OCI-M1 (cell line): ENCODE measurements at regions not wholly inside any gene's neighbourhood (a gene's known extent, or its start where the extent isn't known, plus 50 kb on each side); places are given as distances from the start of the nearest gene placed in this dataset.

Experiments used
- DNase-seq: peaks from one replicate; lab custom pipeline; 2025; lab: John Stamatoyannopoulos, UW

DNA sequence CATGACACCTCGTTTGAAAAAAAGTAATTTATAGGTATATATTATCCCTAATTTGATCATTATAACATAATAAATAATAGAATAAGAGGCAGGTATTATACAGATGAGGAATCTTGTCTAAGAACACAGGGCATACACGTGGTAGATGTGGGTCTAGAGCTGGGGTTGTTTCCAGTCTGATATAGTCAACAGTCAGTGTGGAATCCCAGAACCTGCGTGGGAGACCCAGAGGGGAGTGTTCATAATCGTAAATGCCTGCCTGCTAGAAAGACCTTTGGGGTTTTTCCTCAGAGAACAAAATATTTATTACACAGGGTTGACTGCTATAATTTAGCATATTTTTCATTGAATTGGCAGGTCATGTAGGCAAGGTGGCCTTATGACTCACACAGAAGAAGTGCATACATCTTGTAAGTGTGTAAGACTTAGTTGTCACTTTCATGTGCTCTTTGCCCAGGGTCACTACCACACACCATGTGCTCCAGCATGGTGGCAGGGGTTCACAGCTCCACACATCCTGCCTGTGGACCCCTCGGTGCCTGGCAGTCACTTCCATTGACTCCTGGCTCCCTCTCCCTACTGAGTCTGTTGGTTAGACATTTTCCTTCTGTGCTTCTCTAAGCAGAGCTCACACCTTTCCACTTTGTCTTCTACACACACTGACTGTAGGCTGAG is 94.9 kb upstream of the IKZF1 start:
- DNase-seq = no peak

DNA sequence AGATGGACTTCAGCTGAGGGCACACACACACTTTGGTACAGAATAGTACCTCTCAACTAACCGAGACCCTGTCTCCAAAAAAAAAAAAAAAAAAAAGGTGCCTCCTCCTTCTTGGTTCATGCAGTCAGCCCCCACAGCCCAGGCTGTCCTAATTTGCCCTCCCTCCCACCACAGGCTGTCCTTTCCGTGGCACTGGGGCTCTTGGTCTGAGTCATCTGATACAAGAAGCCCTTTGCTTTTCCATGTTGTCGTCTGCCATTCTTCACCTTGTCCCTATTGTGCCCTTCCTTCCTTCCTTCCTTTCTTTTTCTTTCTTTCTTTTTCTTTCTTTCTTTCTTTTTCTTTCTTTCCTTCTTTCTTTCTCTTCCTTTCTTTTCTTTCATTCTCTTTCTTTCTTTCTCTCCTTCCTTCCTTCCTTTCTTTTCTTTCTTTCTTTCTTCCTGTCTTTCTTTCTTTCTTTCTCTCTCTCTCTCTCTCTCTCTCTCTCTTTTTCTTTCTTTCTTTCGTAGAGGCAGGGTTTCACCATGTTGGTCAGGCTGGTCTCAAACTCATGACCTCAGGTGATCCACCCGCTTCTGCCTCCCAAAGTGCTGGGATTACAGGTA is 96.0 kb upstream of the IKZF1 start:
- DNase-seq = no peak

DNA sequence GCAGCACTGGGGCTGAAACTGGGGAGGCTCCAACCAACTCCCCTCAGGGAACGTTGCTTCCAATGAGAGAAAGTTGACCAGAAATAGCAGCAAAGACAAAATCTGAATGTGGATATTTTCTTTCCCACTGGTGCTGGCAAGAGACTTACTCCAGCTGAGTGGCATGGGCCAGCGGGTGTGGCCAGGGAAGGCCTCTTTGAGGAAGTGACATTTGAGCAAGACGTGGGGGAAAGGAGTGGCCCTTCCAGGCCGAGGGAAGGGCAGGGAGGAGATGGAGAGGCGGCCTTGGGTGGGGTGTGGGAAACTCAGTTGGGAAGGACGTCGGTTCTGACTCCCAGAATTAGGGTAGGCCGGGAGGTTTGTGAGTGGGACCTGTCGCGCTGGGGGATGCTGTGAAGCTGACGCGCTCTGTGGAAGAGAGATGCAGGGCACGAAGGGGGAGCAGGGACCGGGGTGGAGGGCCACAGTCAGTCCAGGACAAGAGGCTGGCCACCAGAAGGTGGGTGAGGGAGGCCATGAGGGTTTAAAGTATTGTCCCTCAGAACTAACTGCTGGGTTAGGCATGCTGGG is 96.7 kb upstream of the IKZF1 start:
- DNase-seq = no peak

DNA sequence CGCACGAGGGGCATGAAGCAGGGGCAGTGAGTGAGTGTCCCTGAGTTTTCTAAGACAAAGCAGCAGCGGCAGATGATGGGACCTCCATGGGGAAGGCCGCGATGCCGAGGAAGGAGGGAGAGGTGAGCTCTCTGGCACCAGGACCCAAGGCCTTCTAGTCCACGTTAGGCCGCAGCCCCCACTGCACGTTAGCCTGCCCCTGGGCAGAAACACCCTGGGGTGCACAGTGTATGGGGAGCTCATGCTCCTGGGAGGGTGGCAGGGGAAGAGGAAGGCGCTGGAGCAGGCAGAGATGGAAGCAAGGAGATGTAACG is 97.3 kb upstream of the IKZF1 start:
- no peak for DNase-seq

DNA sequence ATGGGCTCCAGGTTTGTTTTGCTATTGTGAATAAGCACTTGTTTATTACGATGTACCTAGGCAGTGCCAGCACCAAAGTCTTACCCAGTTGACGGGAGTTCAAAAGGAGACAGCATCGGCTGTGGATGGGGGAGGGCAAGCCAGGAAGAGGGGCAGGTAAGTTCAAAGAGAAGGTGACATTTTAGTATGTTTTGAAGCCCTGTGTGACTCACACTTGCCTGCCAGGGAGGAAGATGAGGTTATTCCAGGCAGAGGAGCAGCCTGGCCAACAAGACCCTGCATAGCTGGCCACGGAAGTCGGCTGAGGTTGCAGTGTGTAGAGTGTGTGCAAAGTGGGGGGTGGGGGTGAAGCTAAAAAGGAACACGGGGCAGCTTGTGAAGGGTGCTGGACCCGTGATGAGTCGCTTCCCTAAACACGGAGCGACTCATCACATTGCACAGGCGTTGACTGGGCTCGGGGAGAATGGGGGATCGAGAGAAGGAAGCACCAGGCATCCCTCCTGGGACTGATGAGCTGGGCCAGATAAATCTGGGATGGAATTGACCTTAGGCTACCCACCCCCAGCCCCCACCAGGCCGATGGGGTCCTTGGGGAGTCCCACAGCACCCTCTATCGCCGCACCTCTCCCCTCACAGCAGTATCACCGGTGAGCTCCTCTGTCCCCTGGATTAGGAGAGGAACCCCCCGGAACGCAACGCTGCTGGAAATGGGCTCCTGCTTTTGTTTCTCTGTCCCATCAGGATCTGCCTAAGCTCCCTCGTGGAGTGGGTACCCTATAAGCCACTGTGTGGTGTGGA is 97.9 kb upstream of the IKZF1 start:
- no peak for DNase-seq

DNA sequence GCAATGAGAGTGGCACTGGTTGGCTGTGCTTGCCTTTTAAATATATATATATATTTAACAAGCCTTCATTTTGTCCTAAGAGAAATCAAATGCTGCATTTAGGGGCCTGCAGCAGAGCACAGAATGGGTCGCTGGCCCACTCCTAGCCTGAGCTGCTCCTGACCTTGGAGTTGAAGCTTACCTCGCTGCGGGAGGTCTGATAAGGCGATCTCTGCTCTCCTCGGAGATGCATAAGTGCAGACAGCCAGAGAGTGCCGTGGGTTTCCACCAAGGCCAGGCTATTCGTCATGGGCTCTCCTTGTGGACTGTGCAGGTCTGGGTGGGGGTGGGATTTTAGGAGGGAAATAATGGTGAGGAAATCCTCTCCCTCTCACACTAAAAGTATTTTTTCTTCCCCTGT is 99.5 kb upstream of the IKZF1 start:
- DNase-seq = no peak

DNA sequence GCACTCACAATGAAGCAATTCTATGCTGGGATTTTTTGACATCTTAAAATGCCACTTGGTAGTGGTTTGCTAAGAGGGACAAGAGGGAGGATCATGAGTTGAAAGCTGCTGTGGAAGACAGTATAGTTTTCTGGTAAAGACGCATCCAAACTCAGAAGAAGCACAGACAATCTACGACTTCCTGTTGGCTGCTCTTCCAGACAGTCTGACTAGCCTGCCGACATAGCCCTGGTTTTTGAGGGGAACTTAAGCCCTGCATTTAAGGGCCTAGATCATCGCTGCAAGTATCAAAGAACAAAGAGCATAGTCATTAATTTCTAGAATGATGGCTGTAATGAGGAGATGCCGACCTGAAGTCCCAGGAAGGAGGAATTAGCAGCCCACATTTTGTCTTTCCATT is 99.9 kb upstream of the IKZF1 start:
- DNase-seq = no peak

DNA sequence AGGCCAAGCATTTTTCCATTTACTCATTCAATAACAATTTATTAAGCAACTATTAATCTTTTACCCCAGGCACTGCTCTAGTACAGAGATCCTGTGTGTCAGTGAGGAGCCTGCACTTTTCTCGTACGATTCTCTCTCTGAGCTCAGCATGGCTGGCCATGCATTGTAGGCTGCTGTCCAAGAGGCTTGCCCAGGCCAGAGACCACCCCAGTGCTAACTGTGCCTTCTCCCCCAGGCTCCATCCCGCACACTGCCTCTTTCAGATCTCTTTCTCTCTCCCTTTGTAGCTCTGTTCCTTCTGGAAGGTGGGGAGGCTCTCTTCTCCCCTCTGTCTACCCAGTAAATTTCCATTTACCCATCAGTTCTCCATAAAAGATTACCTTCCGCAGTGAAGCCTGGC is 101.0 kb upstream of the IKZF1 start:
- DNase-seq = no peak

DNA sequence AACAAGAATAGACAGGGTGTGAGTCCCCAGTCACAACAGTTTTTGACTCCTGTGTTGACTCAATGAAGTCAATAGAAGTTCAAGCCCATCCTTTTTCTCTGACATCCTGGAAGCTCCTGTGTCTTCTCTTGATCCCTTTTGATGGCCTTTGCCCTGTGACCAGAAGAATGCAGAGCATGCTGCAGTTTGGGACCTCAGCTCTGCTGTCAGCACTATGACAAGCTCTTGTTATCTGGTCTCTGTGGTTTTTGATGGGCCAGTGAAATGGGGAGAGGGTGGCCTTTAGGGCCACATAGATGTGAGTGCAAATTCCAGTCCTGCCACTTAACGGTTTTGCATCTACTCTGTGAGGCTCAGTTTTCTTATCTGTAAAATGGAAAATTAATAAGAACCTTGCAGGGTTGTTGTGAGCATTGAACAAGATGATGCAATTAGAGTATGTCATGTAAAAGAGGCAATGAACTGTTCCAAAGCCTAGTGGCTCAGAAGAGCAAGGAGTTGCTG is 102.4 kb upstream of the IKZF1 start:
- DNase-seq = no peak

DNA sequence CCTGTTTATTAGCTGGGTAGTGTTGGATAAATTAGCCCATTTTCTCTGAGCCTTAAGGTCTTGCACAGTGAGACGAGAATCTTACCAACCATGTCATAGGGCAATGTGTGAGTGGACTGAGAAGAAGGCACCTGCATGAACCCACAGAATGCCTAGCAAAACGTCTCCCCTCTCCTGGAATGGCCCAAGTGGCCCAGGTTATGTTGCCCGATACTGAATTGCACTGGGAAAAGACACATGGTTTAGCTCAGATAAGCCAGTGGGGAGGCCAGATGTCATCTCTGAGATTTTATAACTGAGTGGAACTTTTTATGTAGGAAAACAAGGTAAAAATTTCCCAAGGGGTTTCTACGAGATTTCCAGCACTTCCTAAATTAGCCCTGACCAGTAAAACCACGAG is 104.7 kb upstream of the IKZF1 start:
- no peak for DNase-seq

DNA sequence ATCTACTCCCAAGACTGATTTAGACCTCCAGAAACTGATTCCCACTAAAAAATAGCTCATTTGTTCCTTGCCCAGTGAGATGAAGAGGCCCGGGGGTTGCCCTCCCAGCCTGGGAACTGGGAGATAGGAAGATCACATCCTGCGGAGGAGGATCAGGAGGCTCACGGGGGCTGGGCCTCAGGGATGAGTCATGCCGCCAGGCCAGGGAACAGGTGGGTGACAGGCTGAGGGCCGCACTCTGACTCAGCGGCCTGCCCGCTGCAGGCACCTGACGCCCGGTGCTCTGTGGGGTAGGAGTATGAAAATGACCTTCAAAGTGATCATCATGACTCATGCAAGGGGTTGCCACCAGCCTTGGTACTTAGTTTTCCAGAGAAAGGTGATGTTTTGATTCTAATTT is 104.5 kb upstream of the ZPBP start:
- DNase-seq = no peak

DNA sequence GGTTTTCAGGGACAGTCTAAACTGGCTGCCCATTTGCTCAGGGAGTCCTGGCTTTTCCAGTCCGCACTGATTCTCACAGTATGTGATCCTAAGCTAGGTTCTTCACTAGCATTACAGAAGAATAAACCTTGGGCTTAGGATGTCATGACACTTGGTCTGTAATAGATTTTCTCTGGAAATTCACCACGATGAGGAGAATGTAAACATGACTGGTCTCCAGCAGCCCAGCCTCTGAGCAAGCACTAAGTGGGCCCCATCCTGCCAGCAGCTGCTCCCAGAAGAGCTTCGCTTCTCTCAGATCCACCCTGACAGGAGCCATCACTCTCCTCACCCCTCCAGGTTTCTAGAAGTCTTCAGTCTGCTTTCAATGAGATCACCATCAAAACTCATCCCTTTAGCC is 103.7 kb upstream of the ZPBP start:
- no peak for DNase-seq

DNA sequence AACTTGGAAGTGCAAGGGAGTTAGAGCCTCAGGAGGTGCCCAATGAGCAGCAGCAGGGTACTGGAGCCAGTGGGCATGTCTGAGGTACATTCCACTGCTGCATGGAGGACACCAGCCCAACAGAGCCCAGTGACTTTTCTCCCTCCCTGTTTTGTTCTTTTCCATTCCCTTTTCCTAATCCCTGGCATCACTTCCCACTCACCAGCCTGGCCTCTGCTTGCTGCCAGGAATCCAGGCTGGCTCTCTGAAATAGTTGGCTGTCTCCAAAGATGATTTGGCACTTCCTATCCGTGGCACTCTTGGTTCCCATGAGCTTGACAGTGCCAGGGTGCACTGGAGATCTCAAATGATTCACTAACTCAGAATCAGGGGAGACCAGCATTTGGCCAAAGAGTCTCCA is 97.7 kb upstream of the ZPBP start:
- DNase-seq = no peak

DNA sequence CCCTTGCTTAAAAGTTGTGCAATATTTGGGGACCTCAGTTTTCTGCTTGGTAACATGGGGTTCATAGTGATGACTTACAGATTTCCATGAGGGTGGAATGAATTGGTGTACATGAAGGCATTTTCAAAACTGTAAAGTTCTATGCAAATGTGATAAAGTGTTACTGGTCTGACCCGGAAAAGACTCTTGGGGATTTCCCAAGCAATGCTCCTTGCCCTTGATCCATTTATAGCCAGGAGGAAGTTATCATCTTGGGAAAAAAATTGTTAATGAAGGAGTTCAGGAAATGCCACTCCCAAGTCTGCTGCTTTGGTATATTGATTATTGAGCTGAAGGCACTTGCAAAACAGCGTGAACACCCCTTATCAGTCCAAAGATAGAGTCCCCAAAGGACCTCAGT is 96.3 kb upstream of the ZPBP start:
- no peak for DNase-seq

DNA sequence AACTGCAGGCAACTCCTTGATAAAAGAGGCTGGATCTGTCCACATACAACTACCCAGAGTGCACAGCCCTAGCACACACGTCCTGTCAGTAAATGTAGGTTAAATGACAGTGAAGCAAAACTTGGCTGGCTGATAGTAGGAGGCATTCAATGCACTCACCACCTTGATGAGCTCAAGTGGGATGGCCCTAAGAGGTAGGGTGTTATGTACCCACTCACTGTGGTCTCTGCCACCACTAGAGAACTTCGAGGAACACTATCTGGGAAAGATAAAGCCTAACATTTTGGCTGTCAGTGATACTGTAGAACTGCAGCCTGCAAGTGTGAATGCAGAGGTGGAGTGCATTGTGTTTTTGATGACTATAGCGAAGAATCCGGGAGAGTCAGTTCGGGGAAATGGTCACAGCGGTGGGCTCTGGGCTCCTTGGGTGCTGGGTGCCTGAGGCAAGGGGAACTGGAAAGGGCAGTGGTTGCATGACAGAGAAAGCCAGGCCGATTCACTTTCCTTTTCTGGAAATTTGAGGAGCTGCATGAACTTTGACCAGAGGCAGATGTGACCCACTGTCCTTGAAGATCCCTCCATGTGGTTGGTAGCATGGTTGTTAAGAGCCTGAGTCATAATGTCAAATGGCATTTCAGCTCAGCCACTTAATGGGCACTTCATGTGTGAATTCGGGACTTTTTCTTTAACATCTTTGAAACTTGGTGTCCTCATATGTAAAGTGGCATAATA is 93.1 kb upstream of the ZPBP start:
- no peak for DNase-seq

DNA sequence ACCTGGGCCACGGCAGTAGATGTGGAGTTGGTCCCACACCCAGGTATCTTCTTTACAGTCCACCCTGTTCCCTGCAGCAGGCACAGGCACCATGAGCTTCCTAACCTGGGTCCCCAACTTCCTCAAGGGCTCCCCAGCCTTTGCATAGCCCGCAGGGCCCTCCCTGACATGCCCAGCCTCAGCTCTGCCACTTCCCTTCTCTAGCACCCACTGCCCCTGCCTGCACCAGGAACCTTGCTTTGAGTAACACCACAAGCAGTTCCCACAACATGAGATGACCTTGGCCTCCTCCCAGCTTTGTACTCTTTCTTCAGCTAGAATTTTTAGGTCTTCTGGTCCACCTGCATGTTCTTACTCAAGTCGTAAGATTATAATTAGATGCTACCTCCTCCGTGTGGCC is 92.2 kb upstream of the ZPBP start:
- no peak for DNase-seq

DNA sequence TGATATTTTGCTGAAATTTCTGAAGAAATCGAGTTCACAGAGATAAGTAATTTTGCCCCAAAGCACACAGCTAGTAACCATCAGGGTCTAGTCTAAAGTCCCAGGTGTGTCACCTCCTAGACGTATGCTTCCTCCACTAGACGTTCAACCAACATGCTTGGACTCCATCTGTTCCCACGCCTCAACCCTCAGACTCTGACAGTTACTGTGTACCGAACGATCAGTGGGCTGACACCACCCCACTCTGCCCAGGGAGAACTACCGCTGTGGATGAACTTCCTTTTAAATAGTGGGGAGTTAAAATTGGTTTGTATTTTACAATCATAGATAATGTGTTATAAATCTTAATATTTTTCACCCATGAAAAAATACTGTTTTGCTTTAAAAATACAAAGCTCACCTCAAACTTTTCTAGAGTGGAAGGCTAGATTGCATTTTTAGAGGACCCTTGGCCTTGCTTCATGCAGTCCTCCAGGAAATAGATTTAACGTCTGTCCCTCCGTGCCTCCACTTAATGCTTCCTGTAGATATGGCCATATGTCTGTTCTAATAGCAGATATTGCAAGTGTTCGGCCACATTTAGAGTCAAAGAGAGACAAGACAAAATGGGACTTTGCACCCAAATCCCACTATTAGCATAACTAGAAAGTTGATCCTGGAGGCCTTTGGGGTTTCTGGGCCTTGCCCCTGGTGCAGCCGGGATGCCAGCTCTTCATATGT is 91.4 kb upstream of the ZPBP start:
- no peak for DNase-seq

DNA sequence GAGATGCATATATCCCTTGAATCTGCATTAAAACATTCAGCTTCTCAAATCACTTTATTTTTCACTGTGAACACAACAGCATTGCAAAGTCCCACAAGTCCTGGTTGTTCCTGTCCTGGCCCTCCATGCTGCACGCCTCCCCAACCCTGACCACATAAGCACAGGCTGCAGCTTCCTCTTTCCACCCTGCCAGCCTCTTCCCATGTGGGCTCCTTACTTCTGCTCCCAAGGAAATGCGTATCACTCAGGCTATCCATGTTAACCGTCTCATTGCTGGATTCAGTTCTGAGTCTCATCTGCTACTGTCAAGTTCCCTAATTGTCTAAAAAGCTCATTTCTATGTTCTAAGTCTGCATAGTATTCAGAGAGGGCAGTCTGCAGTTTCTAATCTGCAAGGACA is 89.7 kb upstream of the ZPBP start:
- peak; percentile 12 for DNase-seq

DNA sequence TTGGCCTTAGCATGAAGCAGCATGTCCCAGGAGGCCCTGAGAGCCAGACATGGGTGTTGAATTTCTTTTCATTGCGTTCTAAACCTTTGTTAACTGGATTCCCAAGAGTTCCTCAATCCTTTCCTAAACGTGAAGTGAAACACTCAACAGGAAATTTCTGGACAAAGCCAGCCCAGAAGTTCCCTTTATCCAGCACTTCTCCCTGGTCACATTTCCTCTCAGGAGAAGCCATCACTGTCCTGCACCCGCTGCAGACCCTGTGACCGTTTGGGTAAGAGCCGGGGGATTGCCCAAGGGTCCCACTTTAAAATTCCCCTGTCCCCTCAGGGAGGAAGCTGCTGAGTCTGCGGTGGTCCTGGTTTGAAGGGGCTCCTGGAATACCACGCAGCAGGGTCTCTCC is 88.0 kb upstream of the ZPBP start:
- DNase-seq = no peak

DNA sequence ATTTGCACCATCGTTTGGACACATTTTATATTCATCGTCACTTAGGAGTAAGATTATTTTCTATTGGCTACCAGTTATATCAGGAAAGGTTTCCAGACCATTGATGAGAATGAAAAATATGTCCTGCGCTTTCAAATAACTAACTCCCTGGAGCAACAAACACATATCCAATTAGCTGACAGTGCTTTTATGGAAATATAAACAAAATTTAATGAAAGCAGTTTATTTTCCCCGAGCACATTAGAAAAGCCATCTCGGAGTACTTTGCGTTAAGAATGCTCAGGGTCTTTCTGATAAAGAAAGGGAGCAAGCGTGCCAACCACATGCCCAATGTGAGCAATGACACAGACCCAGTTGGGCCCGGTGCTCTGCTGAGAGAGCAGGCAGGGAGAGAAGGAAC is 85.1 kb upstream of the ZPBP start:
- DNase-seq = no peak

DNA sequence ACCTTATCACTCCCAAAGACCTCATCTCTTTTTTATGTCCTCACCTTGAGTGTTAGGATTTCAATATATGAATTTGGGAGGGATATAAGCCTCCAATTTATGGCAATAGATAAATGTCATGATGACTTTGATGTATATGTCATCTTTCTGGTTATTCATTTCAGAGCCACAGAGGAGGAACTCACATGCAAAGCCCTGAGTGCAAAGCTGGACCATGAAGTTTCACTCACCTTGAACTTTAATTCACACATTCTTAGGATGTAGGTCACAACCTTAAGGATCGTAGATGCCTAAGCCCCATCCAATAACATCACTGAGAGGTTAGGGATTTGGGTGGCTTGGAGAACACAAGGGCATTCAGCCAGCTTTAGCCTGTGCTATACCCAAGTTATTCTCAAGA is 81.9 kb upstream of the ZPBP start:
- no peak for DNase-seq
